ENCODE measurements at regions not wholly inside any gene's neighbourhood (a gene's known extent, or its start where the extent isn't known, plus 50 kb on each side); places are given as distances from the start of the nearest gene placed in this dataset.
A peak's percentile ranks its signal among the peaks of the same experiment; 100 is the strongest.
"Not testable (repeated sequence)": the region's sequence is repeated elsewhere in the genome, so short reads cannot be mapped to it uniquely, and the experiment has no call there.

GRCh38 chr12:127761880-127762279, 505.1 kb upstream of the TMEM132C start:
- DNase-seq, result no peak

GRCh38 chr12:127767656-127768055, 499.3 kb upstream of the TMEM132C start:
- DNase-seq, result no peak

- peak; percentile 1 for DNase-seq
Measured at GRCh38 chr12:127770118-127770517, 496.9 kb upstream of the TMEM132C start.

DNA sequence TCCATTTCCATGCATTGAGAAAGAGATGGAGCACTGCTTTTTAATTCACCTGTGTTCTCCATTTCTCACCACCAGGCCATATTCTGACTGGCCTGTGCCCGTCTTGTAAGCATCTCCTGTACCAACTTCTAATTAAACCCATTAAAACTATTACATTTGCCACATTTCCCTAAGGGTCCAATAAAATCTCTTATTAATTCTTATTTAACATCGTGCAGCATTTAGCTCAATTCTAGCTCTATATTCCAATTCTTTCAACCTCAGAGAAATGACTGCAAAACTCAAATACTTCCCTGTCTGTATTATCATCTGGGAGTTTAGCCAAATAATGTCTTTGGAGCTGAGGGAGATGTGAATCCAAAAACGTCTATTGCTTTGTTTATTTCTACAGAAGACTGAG, 495.4 kb upstream of the TMEM132C start:
- no peak for DNase-seq

DNA sequence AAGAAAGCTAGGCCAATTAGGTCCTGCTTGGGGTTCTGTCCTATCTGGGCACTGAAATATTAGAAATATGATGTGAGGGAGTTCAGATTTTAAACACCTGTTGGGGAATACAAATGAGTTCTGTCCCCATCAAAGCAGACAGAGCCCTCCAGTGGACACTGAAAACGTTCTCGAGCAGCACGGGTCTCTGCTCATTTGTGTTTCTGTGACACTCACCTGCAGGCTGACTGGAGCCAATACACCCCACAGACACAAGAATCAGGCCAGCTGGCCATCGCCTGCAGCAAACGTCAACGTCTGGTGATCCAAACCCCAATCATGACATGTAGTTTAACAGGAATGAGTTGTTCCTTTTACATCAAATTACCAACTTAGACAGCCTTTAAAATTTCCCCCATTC, 493.4 kb upstream of the TMEM132C start:
- DNase-seq, result no peak

DNA sequence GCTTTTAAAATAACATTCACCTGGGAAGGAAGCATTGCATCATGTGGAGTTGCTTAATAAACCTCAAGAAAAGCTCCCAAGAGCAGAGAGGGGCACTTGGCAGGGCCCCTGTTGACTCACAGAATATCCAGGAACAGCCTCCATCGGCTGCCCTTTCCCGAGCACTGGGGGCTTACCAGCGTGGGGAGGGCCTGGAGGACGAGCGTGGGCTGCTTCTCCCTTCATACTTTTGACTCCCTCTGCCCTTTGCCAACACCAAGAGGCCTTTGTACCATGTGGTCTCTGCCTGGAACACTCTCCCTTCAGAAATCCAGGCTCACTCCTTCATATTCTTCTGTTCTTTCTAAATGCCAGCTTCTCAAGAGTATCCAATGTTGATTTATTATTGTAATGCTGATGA, 492.1 kb upstream of the TMEM132C start:
- no peak for DNase-seq

DNA sequence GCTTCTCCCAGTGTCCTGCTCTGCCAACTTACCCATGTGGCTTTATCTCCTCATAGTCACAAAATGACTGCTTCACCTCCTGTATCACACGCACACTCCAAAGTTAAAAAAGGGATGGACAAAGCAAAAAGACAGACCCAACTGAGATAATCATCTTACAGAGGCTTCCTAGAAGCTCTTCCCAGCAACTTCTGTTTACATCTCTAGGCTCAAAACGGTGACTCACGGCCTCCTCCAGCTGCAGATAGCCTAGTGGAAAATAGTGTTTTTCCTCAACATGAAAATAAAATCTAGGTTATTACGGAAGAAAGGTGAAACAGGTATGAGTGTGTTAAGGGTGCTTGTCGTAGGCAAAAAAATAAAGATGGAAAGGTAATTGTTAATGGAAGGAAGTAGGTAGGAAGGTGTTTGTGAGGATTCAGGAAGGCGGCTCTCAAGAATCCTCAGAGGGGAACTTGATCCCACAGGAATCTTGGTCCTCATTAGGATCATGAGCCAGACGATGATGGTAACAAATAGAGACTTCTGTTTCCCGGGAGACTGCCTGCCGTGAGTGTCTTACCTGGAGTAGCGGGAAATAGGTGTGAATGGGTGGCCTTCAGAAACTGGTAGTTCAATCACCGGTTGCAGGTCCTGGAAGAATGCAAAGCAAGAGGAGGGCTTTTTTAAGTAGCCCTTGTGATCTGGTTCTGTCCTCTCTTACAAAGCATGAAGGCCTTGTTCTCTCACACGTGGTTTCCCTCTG, 487.5 kb upstream of the TMEM132C start:
- DNase-seq, result no peak

- DNase-seq, result no peak
Measured at GRCh38 chr12:127780881-127781280, 486.1 kb upstream of the TMEM132C start.

DNA sequence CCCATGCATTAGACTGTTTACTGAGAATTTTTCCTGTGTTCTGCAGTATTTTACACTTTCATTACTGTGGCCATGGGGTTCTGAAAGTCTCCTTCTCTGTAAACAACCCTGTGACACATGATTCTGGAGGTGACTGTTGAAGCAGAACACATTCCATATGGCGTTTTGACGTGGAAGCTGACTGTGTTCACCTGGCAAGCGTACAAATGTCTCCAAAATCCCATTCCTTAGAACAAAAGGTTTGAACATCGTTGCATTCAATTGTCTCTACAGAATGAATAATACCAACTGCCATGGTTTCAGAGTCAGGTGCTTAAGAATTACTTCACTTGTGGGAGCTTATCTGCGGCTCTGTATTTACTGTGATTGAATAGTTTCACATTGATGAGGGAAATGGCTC, 485.6 kb upstream of the TMEM132C start:
- DNase-seq, result no peak

DNA sequence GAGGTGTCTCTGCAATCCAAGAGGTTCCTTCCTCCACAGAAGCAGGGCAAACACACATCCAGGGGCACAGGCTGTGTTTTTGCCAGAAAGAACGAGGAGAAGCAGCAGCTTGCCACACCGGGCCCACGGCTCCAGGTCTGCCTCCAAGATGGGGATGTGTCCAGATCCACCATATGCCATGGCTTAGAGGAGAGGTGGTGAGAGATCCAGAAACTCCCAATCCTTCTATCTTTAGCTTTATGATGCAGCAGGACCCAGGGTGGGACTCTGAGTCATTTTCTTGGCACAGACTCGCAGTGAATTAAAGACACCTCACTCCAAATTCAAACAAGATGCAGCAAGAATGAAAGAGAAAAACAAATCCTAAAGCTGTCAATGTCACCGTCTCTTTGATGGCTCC, 481.4 kb upstream of the TMEM132C start:
- peak; percentile 50 for DNase-seq

DNA sequence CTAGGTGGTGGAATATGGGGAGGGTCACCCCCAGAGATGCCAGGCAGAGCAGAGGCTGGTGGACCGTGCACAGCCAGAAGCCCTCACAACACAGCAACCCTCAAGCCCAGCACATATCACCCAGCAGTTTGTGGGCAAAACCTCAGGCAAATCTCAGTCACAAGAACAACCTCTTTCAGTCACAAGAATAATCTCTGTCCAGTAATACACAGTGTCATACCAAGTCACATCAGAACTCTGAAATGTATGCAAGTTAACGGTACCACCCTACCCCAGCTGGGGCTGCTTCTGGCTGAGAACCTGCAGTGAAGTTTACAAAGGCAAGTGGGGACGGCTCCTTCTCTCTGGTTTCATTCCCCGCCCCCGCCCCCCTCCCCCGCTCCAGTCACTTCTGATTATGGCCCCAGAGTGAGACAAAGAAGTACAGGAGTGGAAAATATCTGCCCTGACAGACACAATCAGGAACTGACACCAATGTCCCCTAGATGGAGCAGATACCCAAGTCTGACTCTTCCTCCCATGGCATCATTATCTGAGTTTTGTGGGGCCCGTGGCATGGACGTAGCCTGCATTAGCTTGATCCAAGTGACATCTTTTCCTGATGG, 480.9 kb upstream of the TMEM132C start:
- DNase-seq, result no peak

DNA sequence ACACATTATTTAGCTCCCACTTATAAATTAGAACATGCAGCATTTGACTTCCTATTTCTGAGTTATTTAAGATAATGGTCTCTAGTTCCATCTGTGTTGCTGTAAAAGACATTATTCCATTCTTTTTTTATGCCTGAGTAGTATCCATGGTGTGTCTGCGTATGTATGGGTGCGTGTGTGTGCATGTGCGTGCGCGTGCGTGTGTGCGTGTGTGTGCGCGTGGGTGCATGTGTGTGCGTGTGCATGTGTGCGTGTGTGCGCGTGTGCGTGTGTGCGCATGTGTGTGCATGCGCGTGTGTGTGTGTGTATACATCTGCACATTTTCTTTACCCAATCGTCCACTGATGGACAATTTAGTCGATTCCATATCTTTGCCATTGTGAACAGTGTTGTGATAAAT, 479.4 kb upstream of the TMEM132C start:
- DNase-seq, result no peak

- no peak for DNase-seq
Measured at GRCh38 chr12:127790376-127790775, 476.6 kb upstream of the TMEM132C start.

GRCh38 chr12:127791217-127791616, 475.8 kb upstream of the TMEM132C start:
- no peak for DNase-seq

GRCh38 chr12:127797918-127798317, 469.1 kb upstream of the TMEM132C start:
- no peak for DNase-seq

- DNase-seq, result no peak
Measured at GRCh38 chr12:127802271-127802670, 464.7 kb upstream of the TMEM132C start.

DNA sequence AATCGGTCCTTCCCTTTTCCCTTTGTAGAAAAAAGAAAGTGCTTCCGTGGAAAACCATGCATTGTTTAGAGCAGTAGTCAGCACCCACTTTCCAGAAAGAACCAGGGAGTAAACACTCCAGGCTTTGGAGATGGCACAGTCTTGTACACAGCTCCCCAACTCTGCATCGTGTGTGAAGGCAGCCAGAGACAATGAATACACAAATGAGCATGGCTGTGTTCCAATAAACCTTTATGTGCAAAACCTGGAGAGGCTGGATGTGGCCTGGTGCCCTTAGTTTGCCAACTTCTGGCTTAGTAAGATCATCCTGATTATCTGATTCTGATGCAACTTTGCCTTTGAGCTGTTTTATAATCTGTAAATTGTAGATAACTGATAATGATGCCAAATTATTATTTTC, 463.4 kb upstream of the TMEM132C start:
- DNase-seq, result peak; percentile 13

GRCh38 chr12:127809275-127809674, 457.7 kb upstream of the TMEM132C start:
- peak; percentile 68 for DNase-seq

GRCh38 chr12:127810041-127810440, 456.9 kb upstream of the TMEM132C start:
- DNase-seq, result peak; percentile 94

DNA sequence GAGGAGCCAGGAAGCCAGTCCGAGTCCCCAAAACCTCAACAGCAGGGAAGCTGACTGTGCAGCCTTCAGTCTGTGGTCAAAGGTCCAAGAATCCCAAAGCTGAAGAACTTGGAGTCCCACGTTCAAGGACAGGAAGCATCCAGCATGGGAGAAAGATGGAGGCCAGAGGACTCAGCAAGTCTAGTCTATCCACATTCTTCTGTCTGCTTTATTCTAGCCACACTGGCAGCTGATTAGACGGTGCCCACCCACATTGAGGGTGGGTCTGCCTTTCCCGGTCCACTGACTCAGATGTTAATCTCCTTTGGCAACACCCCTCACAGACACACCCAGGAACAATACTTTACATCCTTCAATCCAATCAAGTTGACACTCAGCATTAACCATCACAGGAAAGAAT, 456.5 kb upstream of the TMEM132C start:
- not testable (repeated sequence) for DNase-seq

GRCh38 chr12:127811988-127812387, 455.0 kb upstream of the TMEM132C start:
- DNase-seq, result peak; percentile 54

DNA sequence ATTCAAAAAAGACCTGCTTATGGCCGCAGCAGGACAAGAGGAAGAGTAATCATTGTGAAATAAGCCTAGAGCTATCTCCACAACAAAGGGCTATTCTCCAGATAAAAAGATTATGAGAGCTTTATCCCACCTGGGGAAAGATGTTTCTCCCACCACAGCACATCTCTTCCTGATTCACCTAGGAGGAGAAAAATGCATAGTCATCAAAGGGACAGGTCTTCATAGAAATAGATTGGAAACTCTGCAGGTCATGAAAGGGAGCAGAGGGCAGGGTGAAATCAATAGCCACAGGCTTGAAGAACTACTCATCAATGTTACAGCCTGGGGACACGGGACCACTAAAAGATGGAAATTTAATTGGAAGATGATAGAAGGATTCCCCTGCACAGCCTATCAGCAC, 453.8 kb upstream of the TMEM132C start:
- no peak for DNase-seq

DNA sequence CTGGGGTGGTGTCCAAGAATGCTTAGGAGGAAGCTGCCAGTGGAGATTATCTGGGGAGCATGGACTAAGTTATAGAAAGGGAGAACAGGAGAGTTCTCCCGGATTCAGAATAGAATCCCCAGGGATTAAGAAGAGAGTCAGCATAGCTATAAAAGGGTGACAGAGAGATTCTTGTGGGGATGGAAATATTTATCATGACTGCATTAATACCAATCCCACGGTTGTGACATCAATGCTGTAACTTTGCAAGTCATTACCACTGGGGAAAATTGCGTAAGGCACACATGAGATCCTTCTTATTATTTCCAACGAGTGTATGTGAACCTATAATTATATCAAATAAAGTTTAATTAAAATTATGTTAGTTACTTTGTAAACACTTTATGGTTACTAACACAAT, 447.9 kb upstream of the TMEM132C start:
- DNase-seq, result peak; percentile 1

GRCh38 chr12:127820271-127820670, 446.7 kb upstream of the TMEM132C start:
- no peak for DNase-seq

GRCh38 chr12:127820846-127821245, 446.1 kb upstream of the TMEM132C start:
- DNase-seq, result no peak
